Fibroblast of skin of left quadriceps (primary cell): ENCODE measurements at regions not wholly inside any gene's neighbourhood (a gene's known extent, or its start where the extent isn't known, plus 50 kb on each side); places are given as distances from the start of the nearest gene placed in this dataset.
"Not testable (repeated sequence)": the region's sequence is repeated elsewhere in the genome, so short reads cannot be mapped to it uniquely, and the experiment has no call there.

Experiments
- DNase-seq, 2 experiments: peaks; one replicate each; pipeline ENCODE4 v3.0.0-alpha.2; 2013; ENCODE audit warnings: low read depth in 2 of 2

DNA sequence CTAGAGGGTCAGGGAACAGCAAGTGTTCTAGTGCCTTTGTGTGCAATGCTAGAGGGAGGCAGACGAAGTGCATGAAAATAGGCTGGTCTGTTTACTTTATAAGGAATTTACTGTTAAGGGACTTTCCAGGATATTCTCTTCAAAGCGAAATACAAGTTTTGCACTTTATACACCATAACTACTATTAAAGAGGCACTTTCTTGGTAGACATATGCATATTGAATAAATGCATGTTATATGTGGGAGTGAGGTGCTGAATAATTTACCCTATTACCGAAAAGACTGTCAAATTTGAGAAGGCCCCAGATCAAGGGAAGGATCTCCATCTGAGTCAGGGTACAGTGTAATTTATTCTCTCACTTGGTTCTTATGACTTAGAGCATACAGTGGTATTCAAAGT, 310.5 kb downstream of the S1PR1 start:
- DNase-seq: no peak

DNA sequence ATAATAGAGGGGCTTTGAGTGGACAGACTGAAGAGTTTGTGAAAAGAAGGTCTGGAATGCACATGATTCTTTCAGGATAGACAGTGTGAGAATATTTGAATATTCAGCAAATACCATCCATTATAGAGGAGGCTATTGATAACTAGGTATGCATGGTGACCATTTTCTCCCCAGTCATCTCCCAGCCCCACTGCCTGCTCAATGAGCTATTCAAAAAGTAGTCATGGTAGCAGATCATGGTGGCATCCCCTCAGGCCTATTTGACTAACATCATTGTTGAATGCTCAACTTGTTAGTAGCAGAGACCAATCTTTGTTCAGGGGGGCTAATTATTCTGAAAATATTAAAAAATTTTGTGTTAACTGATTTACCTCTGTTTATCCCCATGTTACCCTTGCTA, 311.6 kb downstream of the S1PR1 start:
- DNase-seq: no peak

- DNase-seq: no peak
These were observed 313.8 kb downstream of the S1PR1 start for GRCh38 chr1:101550581-101550980.

DNA sequence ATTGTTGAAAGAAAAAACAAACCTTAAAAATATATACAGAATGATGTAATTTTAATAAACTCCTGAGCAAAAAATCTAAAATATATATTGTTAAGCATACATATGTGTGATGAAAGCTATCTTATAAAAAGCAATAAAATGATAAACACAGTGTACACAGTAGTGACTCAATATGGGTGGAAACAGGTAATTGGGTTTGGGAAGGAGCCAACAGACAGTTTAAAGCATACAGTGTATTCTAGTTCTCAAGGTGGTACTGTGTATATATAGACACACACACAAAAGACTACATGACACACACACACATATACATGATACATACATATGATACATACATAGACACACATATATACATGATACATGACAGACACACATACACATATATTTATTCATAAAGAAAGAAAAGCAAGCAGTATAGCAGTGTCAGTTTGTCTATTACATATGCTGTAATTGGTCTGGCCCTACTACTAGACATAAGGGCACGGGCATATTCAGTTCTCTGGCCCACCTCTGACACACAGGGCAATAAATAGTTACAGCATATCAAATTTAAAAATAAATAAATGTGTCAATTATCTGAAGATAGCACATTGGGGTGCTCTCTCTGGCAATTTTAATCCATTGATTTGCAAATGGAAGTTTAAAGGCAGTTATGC, 330.2 kb downstream of the S1PR1 start:
- no peak for DNase-seq

GRCh38 chr1:101567582-101568189, 330.9 kb downstream of the S1PR1 start:
- DNase-seq: peak in 1 of 2 experiments; percentile 8

- DNase-seq: no peak
These were observed 350.9 kb downstream of the S1PR1 start for GRCh38 chr1:101587741-101588140.

GRCh38 chr1:101588677-101589076, 351.9 kb downstream of the S1PR1 start:
- no peak for DNase-seq

GRCh38 chr1:101592845-101593244, 356.0 kb downstream of the S1PR1 start:
- DNase-seq: no peak

DNA sequence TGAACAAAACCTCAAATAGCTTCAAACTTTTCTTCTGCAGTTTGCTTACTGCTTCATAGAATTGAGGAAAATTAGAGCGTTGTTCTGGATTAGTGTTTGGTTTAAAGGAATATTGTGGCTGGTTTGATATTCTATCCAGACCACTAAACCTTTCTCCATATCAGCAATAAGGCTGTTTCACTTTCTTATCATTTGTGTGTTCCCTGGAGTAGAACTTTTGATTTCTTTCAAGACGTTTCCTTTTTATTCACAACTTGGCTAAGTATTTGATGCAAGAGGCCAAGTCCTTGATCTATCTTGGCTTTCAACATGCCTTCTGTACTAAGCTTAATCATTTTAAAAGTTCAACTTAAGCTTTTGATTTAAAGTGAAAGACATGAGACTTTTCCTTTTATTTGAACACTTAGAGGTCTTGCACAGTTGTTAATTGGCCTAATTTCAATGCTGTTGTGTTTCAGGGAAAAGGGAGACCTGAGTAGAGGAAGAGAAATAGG, 359.1 kb downstream of the S1PR1 start:
- DNase-seq: no peak

- not testable (repeated sequence) for DNase-seq
These were observed 363.8 kb downstream of the S1PR1 start for GRCh38 chr1:101600615-101601014.

DNA sequence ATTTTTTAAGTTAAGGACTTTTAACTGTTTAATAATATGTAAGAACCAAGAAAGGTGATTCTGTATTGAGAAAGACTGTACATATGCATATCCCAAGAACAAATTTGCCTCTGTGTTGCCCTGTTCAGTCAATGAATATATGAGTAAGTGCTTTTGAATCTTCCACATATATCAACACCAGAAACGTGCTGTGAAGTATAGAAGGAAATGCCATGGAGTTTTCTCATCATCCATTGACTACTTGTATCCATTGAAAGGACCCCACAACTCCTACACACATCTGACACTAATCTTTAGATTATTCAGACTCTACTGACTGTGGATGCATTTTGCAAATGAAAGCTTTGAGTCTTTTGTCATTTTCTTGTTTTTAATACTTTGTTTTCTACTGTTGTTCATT, 366.9 kb downstream of the S1PR1 start:
- DNase-seq: peak in 1 of 2 experiments; percentile 7

GRCh38 chr1:101605878-101606277, 369.1 kb downstream of the S1PR1 start:
- no peak for DNase-seq

DNA sequence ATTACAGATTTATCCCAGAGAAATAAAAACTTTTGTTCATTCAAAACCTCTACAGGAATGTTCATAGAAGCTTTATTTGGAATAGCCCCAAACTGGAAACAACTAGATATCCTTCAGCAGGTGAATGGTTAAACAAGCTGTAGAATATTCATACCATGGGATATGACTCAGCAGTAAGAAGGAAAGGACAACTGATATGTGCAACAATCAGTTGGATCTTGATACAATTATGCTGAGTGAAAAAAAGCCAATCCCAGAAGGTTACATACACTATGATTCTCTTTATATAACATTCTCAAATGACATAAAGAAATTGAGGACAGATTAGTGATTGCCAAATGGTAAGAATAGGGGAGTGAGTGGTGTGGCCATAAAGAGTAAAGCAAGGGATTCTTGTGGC, 376.7 kb downstream of the S1PR1 start:
- no peak for DNase-seq

DNA sequence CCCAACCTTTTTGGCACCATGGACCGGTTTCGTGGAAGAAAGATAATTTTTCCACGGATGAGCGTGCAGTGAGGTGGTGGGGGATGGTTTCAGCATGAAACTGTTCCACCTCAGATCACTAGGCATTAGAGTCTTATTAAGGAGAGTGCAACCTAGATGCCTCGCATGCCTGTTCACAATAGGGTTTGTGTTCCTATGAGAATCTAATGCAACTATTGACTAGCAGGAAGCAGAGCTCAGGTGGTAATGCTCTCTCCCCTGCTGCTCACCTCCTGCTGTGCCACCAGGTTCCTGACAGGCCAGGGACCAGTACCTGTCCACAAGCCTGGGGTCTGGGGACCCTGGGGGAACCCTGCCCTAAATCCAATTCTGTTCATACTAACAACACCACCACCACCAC, 377.8 kb downstream of the OLFM3 start:
- DNase-seq: no peak

DNA sequence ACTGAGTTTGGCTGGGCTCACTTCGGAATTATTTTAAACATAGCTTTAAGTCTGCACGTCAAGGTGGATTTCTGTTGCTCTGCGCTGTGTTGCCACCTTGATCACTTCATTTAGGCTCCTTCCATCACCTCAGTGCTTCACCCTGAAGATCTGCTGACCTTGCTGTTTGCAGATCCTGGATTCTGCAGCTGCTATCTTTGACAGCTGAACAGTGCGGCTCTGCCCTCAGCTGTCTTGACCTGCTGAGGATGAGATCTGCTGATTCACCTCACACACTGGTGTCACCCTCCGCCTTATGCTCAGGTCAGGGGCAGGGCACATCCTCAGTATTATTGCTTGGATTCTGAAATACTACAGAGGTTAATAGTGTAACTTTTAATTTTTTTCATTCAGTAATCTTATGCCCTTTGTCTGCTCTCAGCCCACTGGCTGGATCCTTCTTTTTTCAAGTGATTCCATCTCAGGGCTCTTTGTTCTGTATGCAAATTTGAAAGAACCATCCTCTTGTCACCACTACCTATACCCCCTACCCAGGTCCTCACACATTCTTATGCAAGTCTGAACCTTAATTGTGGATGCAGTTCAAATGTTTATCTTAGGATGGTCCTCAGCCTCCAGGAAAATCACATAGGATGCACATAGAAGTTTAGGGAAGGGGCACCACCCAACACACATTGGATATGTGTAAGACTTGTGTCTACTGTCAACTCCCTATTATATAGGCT, 364.0 kb downstream of the OLFM3 start:
- DNase-seq: no peak

DNA sequence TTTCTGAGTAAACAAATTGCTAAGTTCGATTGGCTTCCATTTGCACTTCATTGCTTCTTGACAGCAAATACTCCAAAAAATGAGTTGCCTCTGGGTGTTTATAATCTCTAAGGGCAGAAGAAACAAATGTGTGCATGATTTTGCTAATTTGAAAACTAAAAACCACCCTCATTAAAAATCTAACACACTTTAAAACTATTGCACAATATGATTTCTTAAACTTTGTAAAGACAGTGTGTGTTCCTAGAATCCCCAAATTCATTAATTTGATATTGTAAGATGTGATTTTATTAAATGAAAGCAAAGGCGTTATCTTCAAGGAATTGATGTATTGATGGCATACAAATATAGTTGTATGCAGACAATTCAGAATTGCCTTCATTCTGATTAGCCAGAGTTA, 350.9 kb downstream of the OLFM3 start:
- DNase-seq: no peak

- DNase-seq: no peak
These were observed 344.2 kb downstream of the OLFM3 start for GRCh38 chr1:101652484-101652883.

DNA sequence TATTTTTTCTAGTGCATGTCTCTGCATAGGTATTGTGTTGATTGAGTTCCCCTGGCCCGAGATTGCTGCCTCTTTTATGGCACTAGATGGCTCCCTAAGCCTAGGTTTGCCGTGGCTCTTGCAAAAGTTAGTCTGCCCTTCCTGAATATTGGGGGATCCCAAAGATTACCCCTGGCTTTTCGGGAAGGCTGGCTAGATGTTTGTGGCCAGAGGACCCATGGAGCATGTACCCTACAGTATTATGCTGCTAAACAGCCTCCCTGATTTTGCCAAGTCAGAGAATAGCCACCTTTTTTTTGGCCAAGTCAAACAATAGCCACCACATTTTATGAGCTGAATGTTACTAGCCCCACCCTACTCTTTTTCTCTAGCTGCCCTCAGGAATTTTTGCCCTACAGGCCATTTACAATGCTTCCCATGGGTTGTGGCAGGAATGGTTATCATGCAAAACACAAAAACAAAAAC, 343.2 kb downstream of the OLFM3 start:
- DNase-seq: no peak

GRCh38 chr1:101664726-101665125, 332.0 kb downstream of the OLFM3 start:
- no peak for DNase-seq

DNA sequence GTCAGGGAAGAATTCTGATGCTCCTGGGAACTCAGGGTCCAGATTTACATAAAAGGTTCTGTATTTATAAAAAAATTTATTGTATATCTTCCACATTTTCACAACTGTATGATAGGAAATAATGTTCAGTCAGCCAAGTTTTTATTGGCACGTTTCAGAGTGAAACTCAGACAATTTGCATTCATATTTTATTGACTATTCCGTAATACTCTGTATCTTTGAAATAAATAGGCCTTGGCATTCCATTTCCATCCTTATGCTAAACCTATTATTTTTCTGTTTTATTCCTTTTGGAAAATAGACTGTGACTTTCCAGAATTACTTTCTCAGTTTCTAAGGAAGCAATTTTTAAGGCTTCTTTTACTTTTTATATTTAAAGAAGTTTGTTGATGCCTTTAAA, 329.0 kb downstream of the OLFM3 start:
- DNase-seq: no peak

GRCh38 chr1:101683136-101683535, 313.6 kb downstream of the OLFM3 start:
- DNase-seq: no peak

DNA sequence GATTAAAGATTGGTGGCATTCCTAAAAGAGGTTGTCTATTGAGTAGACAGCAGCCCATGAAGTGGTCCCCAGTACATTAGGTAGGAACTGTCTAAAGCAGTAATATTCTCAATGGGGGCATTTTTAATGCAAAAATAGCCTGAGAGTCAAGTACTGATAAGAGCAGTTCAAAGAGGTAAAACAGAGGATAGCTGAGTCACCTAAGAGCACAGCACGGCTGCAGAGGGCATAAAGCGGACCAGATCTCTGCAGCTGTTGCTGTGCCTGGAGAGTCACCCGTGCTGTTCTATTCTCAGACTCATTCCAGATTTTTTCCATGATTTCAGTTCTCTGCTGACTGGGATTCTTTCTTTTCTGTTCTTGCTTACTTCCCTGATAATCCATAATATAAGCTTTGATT, 313.2 kb downstream of the OLFM3 start:
- no peak for DNase-seq

GRCh38 chr1:101697072-101697471, 299.7 kb downstream of the OLFM3 start:
- no peak for DNase-seq
